Liver (tissue), 8 donors: ENCODE measurements at regions not wholly inside any gene's neighbourhood (a gene's known extent, or its start where the extent isn't known, plus 50 kb on each side); places are given as distances from the start of the nearest gene placed in this dataset.

Experiments used
- DNase-seq: peaks from one replicate; pipeline ENCODE4 v3.0.0-alpha.2; 2017; ENCODE audit warnings: low spot score
- H3K27ac ChIP-seq, 2 donors: one replicate each; pipeline ENCODE4 v1.7.0; 2013; ENCODE audit warnings: inconsistent platforms in 2 of 2, low read length in 2 of 2, control low read depth in 1 of 2, low read depth in 1 of 2, mild to moderate bottlenecking in 1 of 2
- H3K27me3 ChIP-seq, 4 donors: one replicate each; pipeline versions ENCODE4 v1.6.1 to v1.7.0; 2013; ENCODE audit warnings: low read length in 3 of 4, inconsistent platforms in 1 of 4, mild to moderate bottlenecking in 1 of 4, moderate library complexity in 1 of 4; ENCODE audit not compliant: control insufficient read depth in 4 of 4, insufficient read depth in 4 of 4
- H3K36me3 ChIP-seq, 4 donors: one replicate each; pipeline versions ENCODE4 v1.6.1 to v1.7.0; 2013; ENCODE audit warnings: low read length in 3 of 4, mild to moderate bottlenecking in 3 of 4, low read depth in 1 of 4, moderate library complexity in 1 of 4; ENCODE audit not compliant: control insufficient read depth in 4 of 4, insufficient read depth in 3 of 4
- H3K4me1 ChIP-seq, 4 donors: one replicate each; pipeline versions ENCODE4 v1.6.1 to v1.7.0; 2013; ENCODE audit warnings: low read length in 3 of 4, mild to moderate bottlenecking in 3 of 4, moderate library complexity in 1 of 4; ENCODE audit not compliant: control insufficient read depth in 4 of 4, insufficient read depth in 4 of 4
- H3K4me3 ChIP-seq, 3 donors: one replicate each; pipeline versions ENCODE4 v1.6.1 to v1.7.0; 2013; ENCODE audit warnings: low read length in 3 of 3, control low read depth in 1 of 3, low read depth in 1 of 3, mild to moderate bottlenecking in 1 of 3
- H3K9ac ChIP-seq, 2 donors: one replicate each; pipeline ENCODE4 v1.7.0; 2013; ENCODE audit warnings: low read length in 2 of 2, mild to moderate bottlenecking in 2 of 2, moderate library complexity in 2 of 2, control low read depth in 1 of 2, low read depth in 1 of 2
- H3K9me3 ChIP-seq, 4 donors: one replicate each; pipeline versions ENCODE4 v1.6.1 to v1.7.0; 2013; ENCODE audit warnings: low read length in 3 of 4; ENCODE audit not compliant: control insufficient read depth in 4 of 4
- CTCF ChIP-seq: fragments of 150-350 bp; IDR thresholded peaks from 2 replicates; pipeline ENCODE4 v1.5.1; 2017; ENCODE audit warnings: improper control_type of control experiment, low read depth, low read length; ENCODE audit not compliant: missing input control
- EGR1 ChIP-seq, 2 donors: IDR thresholded peaks; 2 replicates each; pipeline ENCODE4 v1.6.1; 2016 to 2018; ENCODE audit warnings: antibody characterized with exemption in 2 of 2, low read depth in 2 of 2
- FOXA1 ChIP-seq: IDR thresholded peaks from 2 replicates; pipeline ENCODE4 v1.6.1; 2016; ENCODE audit warnings: antibody characterized with exemption
- FOXA2 ChIP-seq: IDR thresholded peaks from 2 replicates; pipeline ENCODE4 v1.6.1; 2016; ENCODE audit warnings: antibody characterized with exemption
- GABPA ChIP-seq, 2 donors: IDR thresholded peaks in 1 of 2; conservative IDR thresholded peaks in 1 of 2; 2 replicates each; pipeline ENCODE4 v1.6.1; 2016; ENCODE audit warnings: antibody characterized with exemption in 2 of 2, mild to moderate bottlenecking in 1 of 2, moderate library complexity in 1 of 2
- HNF4A ChIP-seq, 2 donors: conservative IDR thresholded peaks; 2 replicates each; pipeline ENCODE4 v1.6.1; 2016; ENCODE audit warnings: antibody characterized with exemption in 2 of 2, mild to moderate bottlenecking in 2 of 2
- HNF4G ChIP-seq: IDR thresholded peaks from 2 replicates; pipeline ENCODE4 v1.6.1; 2016; ENCODE audit warnings: antibody characterized with exemption
- JUND ChIP-seq, 2 donors: IDR thresholded peaks; 2 replicates each; pipeline ENCODE4 v1.6.1; 2016; ENCODE audit warnings: antibody characterized with exemption in 2 of 2
- MAX ChIP-seq: IDR thresholded peaks from 2 replicates; pipeline ENCODE4 v1.6.1; 2016; ENCODE audit warnings: antibody characterized with exemption
- NR2F2 ChIP-seq: IDR thresholded peaks from 2 replicates; pipeline ENCODE4 v1.6.1; 2016; ENCODE audit warnings: antibody characterized with exemption
- RAD21 ChIP-seq, 2 donors: IDR thresholded peaks; 2 replicates each; pipeline ENCODE4 v1.6.1; 2016; ENCODE audit warnings: antibody characterized with exemption in 2 of 2, mild to moderate bottlenecking in 2 of 2
- RXRA ChIP-seq, 2 donors: IDR thresholded peaks; 2 replicates each; pipeline ENCODE4 v1.6.1; 2017 to 2018; ENCODE audit warnings: antibody characterized with exemption in 2 of 2, mild to moderate bottlenecking in 1 of 2
- SP1 ChIP-seq: IDR thresholded peaks from 2 replicates; pipeline ENCODE4 v1.6.1; 2018; ENCODE audit warnings: antibody characterized with exemption, mild to moderate bottlenecking
- TAF1 ChIP-seq: conservative IDR thresholded peaks from 2 replicates; pipeline ENCODE4 v1.6.1; 2016; ENCODE audit warnings: antibody characterized with exemption, mild to moderate bottlenecking
- YY1 ChIP-seq: IDR thresholded peaks from 2 replicates; pipeline ENCODE4 v1.6.1; 2016; ENCODE audit warnings: antibody characterized with exemption, mild to moderate bottlenecking
- WGBS: extraction: QIAGEN DNeasy Blood & Tissue Kit; methylation state at CpG from one replicate; pipeline ENCODE4 v1.1.7; 2013; 5-methylcytosine and 5-hydroxymethylcytosine counted together
- TF ChIP-seq, protein P1 (sequence below): IDR thresholded peaks from 2 replicates; pipeline ENCODE4 v1.6.1; 2016; ENCODE audit warnings: antibody characterized with exemption
- TF ChIP-seq, protein P2 (sequence below): IDR thresholded peaks from 2 replicates; pipeline ENCODE4 v1.6.1; 2016; ENCODE audit warnings: antibody characterized with exemption
- TF ChIP-seq, protein P3 (sequence below): IDR thresholded peaks from 2 replicates; pipeline ENCODE4 v1.6.1; 2016; ENCODE audit warnings: antibody characterized with exemption, mild to moderate bottlenecking
- donor health status: healthy.
- donor health status: healthy.
- donor health status: healthy.
- donor health status: healthy.
- donor health status: healthy.

- Histone ChIP-seq H3K27ac (no peak overlapping the region), H3K36me3 (no peaks in the 10 kb centered on the region), H3K9me3 (no peaks in the 10 kb centered on the region), H3K27me3 (no peaks in the 10 kb centered on the region), H3K4me1 (peaks cover 3 to 15% (median 7%) of the 10 kb centered on the region in 4 donors), H3K4me3 (no peak overlapping the region), H3K9ac (no peak overlapping the region)
- TF ChIP-seq TAF1, result no peak
- TF ChIP-seq FOXA1, result no peak
- TF ChIP-seq JUND (IDR thresholded peaks at IDR 0.05), result no peak
- no peak for TF ChIP-seq NR2F2
- TF ChIP-seq GABPA (IDR thresholded peaks at IDR 0.05 in 1 of 2, conservative IDR thresholded peaks at IDR 0.05 in 1 of 2), result no peak
- no peak for TF ChIP-seq YY1
- TF ChIP-seq, protein P1, sequence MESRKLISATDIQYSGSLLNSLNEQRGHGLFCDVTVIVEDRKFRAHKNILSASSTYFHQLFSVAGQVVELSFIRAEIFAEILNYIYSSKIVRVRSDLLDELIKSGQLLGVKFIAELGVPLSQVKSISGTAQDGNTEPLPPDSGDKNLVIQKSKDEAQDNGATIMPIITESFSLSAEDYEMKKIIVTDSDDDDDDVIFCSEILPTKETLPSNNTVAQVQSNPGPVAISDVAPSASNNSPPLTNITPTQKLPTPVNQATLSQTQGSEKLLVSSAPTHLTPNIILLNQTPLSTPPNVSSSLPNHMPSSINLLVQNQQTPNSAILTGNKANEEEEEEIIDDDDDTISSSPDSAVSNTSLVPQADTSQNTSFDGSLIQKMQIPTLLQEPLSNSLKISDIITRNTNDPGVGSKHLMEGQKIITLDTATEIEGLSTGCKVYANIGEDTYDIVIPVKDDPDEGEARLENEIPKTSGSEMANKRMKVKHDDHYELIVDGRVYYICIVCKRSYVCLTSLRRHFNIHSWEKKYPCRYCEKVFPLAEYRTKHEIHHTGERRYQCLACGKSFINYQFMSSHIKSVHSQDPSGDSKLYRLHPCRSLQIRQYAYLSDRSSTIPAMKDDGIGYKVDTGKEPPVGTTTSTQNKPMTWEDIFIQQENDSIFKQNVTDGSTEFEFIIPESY, result no peak
- TF ChIP-seq FOXA2, result peak; percentile 35
- TF ChIP-seq SP1, result no peak
- TF ChIP-seq HNF4G, result no peak
- TF ChIP-seq EGR1 (IDR thresholded peaks at IDR 0.05; ENCODE audit: low read depth in 2 of 2), result peak in 1 of 2 donors; percentile 31
- TF ChIP-seq MAX, result no peak
- TF ChIP-seq CTCF, result no peak
- TF ChIP-seq RXRA (IDR thresholded peaks at IDR 0.05), result peak in 1 of 2 donors; percentile 51
- TF ChIP-seq HNF4A (conservative IDR thresholded peaks at IDR 0.05), result peak in 1 of 2 donors; percentile 45
- TF ChIP-seq RAD21 (IDR thresholded peaks at IDR 0.05), result no peak
- TF ChIP-seq, protein P2, sequence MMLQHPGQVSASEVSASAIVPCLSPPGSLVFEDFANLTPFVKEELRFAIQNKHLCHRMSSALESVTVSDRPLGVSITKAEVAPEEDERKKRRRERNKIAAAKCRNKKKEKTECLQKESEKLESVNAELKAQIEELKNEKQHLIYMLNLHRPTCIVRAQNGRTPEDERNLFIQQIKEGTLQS, result no peak
- TF ChIP-seq, protein P3, sequence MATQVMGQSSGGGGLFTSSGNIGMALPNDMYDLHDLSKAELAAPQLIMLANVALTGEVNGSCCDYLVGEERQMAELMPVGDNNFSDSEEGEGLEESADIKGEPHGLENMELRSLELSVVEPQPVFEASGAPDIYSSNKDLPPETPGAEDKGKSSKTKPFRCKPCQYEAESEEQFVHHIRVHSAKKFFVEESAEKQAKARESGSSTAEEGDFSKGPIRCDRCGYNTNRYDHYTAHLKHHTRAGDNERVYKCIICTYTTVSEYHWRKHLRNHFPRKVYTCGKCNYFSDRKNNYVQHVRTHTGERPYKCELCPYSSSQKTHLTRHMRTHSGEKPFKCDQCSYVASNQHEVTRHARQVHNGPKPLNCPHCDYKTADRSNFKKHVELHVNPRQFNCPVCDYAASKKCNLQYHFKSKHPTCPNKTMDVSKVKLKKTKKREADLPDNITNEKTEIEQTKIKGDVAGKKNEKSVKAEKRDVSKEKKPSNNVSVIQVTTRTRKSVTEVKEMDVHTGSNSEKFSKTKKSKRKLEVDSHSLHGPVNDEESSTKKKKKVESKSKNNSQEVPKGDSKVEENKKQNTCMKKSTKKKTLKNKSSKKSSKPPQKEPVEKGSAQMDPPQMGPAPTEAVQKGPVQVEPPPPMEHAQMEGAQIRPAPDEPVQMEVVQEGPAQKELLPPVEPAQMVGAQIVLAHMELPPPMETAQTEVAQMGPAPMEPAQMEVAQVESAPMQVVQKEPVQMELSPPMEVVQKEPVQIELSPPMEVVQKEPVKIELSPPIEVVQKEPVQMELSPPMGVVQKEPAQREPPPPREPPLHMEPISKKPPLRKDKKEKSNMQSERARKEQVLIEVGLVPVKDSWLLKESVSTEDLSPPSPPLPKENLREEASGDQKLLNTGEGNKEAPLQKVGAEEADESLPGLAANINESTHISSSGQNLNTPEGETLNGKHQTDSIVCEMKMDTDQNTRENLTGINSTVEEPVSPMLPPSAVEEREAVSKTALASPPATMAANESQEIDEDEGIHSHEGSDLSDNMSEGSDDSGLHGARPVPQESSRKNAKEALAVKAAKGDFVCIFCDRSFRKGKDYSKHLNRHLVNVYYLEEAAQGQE, result no peak
- 35% methylated on average over 2 of the region's 2 CpGs for WGBS
- DNase-seq, result no peak
Measured at GRCh38 chr18:47587587-47587986, 336.1 kb upstream of the SKOR2 start.
